ENCODE measurements at regions not wholly inside any gene's neighbourhood (a gene's known extent, or its start where the extent isn't known, plus 50 kb on each side); places are given as distances from the start of the nearest gene placed in this dataset.

- Histone ChIP-seq H3K4me1 (ENCODE audit: control insufficient read depth, insufficient read depth, low read depth, low read length) (no peaks in the 10 kb centered on the region), H4K91ac (ENCODE audit: low read length) (no peak overlapping the region), H3K23ac (ENCODE audit: low read length in 2 of 2) (no peak overlapping the region), H4K8ac (ENCODE audit: low read length) (no peak overlapping the region), H3K4me3 (ENCODE audit: insufficient read depth in 1 of 2, low read depth in 1 of 2, low read length in 2 of 2) (no peak overlapping the region), H2AFZ (ENCODE audit: low read depth, low read length) (no peak overlapping the region), H3K79me1 (replicated peaks; ENCODE audit: low read length, poor library complexity, severe bottlenecking) (no peaks in the 10 kb centered on the region), H2BK15ac (ENCODE audit: low read depth, poor library complexity, severe bottlenecking) (no peak overlapping the region), H3K4ac (ENCODE audit: low read depth in 1 of 2, low read length in 2 of 2) (no peak overlapping the region), H3K18ac (ENCODE audit: low read depth in 1 of 2, low read length in 2 of 2) (no peak overlapping the region), H3K9me3 (ENCODE audit: control insufficient read depth, low read length) (no peaks in the 10 kb centered on the region), H3K4me2 (ENCODE audit: low read length, poor library complexity, severe bottlenecking) (no peak overlapping the region), H3K27me3 (ENCODE audit: control insufficient read depth in 1 of 2, insufficient read depth in 1 of 2, low read length in 2 of 2) (peaks cover 4 to 92% of the 10 kb centered on the region in 2 experiments), H2BK12ac (ENCODE audit: low read length in 2 of 2) (no peak overlapping the region), H2BK120ac (ENCODE audit: low read depth, low read length) (no peak overlapping the region), H3K14ac (ENCODE audit: low read length in 2 of 2) (no peak overlapping the region), H2BK5ac (ENCODE audit: low read depth, low read length, poor library complexity, severe bottlenecking) (no peak overlapping the region), H3K36me3 (ENCODE audit: control insufficient read depth in 1 of 2, insufficient read depth in 2 of 2, low read depth in 1 of 2, low read length in 2 of 2) (no peaks in the 10 kb centered on the region), H2AK5ac (ENCODE audit: low read length, severe bottlenecking) (no peak overlapping the region), H3K9ac (ENCODE audit: low read length) (no peak overlapping the region), H3K27ac (ENCODE audit: low read length, poor library complexity, severe bottlenecking) (no peak overlapping the region)
- DNase-seq: no peak
- WGBS: 75% methylated on average over 8 of the region's 8 CpGs
Observed at GRCh38 chr17:74051348-74051747, 152.1 kb upstream of the RPL38 start.

GRCh38 chr17:74052993-74053711, 150.3 kb upstream of the RPL38 start:
- Histone ChIP-seq H3K4me3 (ENCODE audit: insufficient read depth in 1 of 2, low read depth in 1 of 2, low read length in 2 of 2) (no peak overlapping the region), H4K8ac (ENCODE audit: low read length) (no peak overlapping the region), H2AK5ac (ENCODE audit: low read length, severe bottlenecking) (no peak overlapping the region), H3K23ac (ENCODE audit: low read length in 2 of 2) (no peak overlapping the region), H3K9me3 (ENCODE audit: control insufficient read depth, low read length) (no peaks in the 10 kb centered on the region), H2BK12ac (ENCODE audit: low read length in 2 of 2) (no peak overlapping the region), H3K36me3 (ENCODE audit: control insufficient read depth in 1 of 2, insufficient read depth in 2 of 2, low read depth in 1 of 2, low read length in 2 of 2) (no peaks in the 10 kb centered on the region), H2BK15ac (ENCODE audit: low read depth, poor library complexity, severe bottlenecking) (no peak overlapping the region), H3K79me1 (replicated peaks; ENCODE audit: low read length, poor library complexity, severe bottlenecking) (no peaks in the 10 kb centered on the region), H3K27me3 (ENCODE audit: control insufficient read depth in 1 of 2, insufficient read depth in 1 of 2, low read length in 2 of 2) (peaks cover 4 to 100% of the 10 kb centered on the region in 2 experiments), H2BK120ac (ENCODE audit: low read depth, low read length) (no peak overlapping the region), H3K18ac (ENCODE audit: low read depth in 1 of 2, low read length in 2 of 2) (no peak overlapping the region), H3K27ac (ENCODE audit: low read length, poor library complexity, severe bottlenecking) (no peak overlapping the region), H3K14ac (ENCODE audit: low read length in 2 of 2) (no peak overlapping the region), H3K4me1 (ENCODE audit: control insufficient read depth, insufficient read depth, low read depth, low read length) (no peaks in the 10 kb centered on the region), H3K9ac (ENCODE audit: low read length) (no peak overlapping the region), H2AFZ (ENCODE audit: low read depth, low read length) (no peak overlapping the region), H4K91ac (ENCODE audit: low read length) (no peak overlapping the region), H3K4ac (ENCODE audit: low read depth in 1 of 2, low read length in 2 of 2) (no peak overlapping the region), H2BK5ac (ENCODE audit: low read depth, low read length, poor library complexity, severe bottlenecking) (no peak overlapping the region), H3K4me2 (ENCODE audit: low read length, poor library complexity, severe bottlenecking) (no peak overlapping the region)
- WGBS: 81% methylated on average over 21 of the region's 21 CpGs
- DNase-seq: no peak

GRCh38 chr17:74053712-74054078, 149.8 kb upstream of the RPL38 start:
- Histone ChIP-seq H3K9me3 (ENCODE audit: control insufficient read depth, low read length) (no peaks in the 10 kb centered on the region), H2BK120ac (ENCODE audit: low read depth, low read length) (no peak overlapping the region), H3K27me3 (ENCODE audit: control insufficient read depth in 1 of 2, insufficient read depth in 1 of 2, low read length in 2 of 2) (peaks cover 4 to 99% of the 10 kb centered on the region in 2 experiments), H2BK5ac (ENCODE audit: low read depth, low read length, poor library complexity, severe bottlenecking) (no peak overlapping the region), H3K79me1 (replicated peaks; ENCODE audit: low read length, poor library complexity, severe bottlenecking) (no peaks in the 10 kb centered on the region), H3K4ac (ENCODE audit: low read depth in 1 of 2, low read length in 2 of 2) (no peak overlapping the region), H3K4me3 (ENCODE audit: insufficient read depth in 1 of 2, low read depth in 1 of 2, low read length in 2 of 2) (no peak overlapping the region), H2AFZ (ENCODE audit: low read depth, low read length) (no peak overlapping the region), H2BK12ac (ENCODE audit: low read length in 2 of 2) (no peak overlapping the region), H3K36me3 (ENCODE audit: control insufficient read depth in 1 of 2, insufficient read depth in 2 of 2, low read depth in 1 of 2, low read length in 2 of 2) (no peaks in the 10 kb centered on the region), H3K4me1 (ENCODE audit: control insufficient read depth, insufficient read depth, low read depth, low read length) (no peaks in the 10 kb centered on the region), H3K14ac (ENCODE audit: low read length in 2 of 2) (no peak overlapping the region), H3K23ac (ENCODE audit: low read length in 2 of 2) (no peak overlapping the region), H3K18ac (ENCODE audit: low read depth in 1 of 2, low read length in 2 of 2) (no peak overlapping the region), H4K8ac (ENCODE audit: low read length) (no peak overlapping the region), H2BK15ac (ENCODE audit: low read depth, poor library complexity, severe bottlenecking) (no peak overlapping the region), H4K91ac (ENCODE audit: low read length) (no peak overlapping the region), H3K9ac (ENCODE audit: low read length) (no peak overlapping the region), H2AK5ac (ENCODE audit: low read length, severe bottlenecking) (no peak overlapping the region), H3K4me2 (ENCODE audit: low read length, poor library complexity, severe bottlenecking) (no peak overlapping the region), H3K27ac (ENCODE audit: low read length, poor library complexity, severe bottlenecking) (no peak overlapping the region)
- 66% methylated on average over 6 of the region's 8 CpGs for WGBS
- DNase-seq: no peak

- H3K79me1 ChIP-seq (replicated peaks; ENCODE audit: low read length, poor library complexity, severe bottlenecking): no peaks in the 10 kb centered on the region
- no peak overlapping the region for H3K4ac ChIP-seq (ENCODE audit: low read depth in 1 of 2, low read length in 2 of 2)
- no peak overlapping the region for H2AFZ ChIP-seq (ENCODE audit: low read depth, low read length)
- H2BK120ac ChIP-seq (ENCODE audit: low read depth, low read length): no peak overlapping the region
- H3K4me3 ChIP-seq (ENCODE audit: insufficient read depth in 1 of 2, low read depth in 1 of 2, low read length in 2 of 2): no peak overlapping the region
- no peak overlapping the region for H2BK12ac ChIP-seq (ENCODE audit: low read length in 2 of 2)
- H3K4me1 ChIP-seq (ENCODE audit: control insufficient read depth, insufficient read depth, low read depth, low read length): no peaks in the 10 kb centered on the region
- no peak overlapping the region for H2BK15ac ChIP-seq (ENCODE audit: low read depth, poor library complexity, severe bottlenecking)
- H2BK5ac ChIP-seq (ENCODE audit: low read depth, low read length, poor library complexity, severe bottlenecking): no peak overlapping the region
- no peaks in the 10 kb centered on the region for H3K36me3 ChIP-seq (ENCODE audit: control insufficient read depth in 1 of 2, insufficient read depth in 2 of 2, low read depth in 1 of 2, low read length in 2 of 2)
- no peak overlapping the region for H4K91ac ChIP-seq (ENCODE audit: low read length)
- no peak for DNase-seq
- H4K8ac ChIP-seq (ENCODE audit: low read length): no peak overlapping the region
- no peak overlapping the region for H3K4me2 ChIP-seq (ENCODE audit: low read length, poor library complexity, severe bottlenecking)
- no peak overlapping the region for H3K27ac ChIP-seq (ENCODE audit: low read length, poor library complexity, severe bottlenecking)
- peaks cover 4 to 97% of the 10 kb centered on the region in 2 experiments for H3K27me3 ChIP-seq (ENCODE audit: control insufficient read depth in 1 of 2, insufficient read depth in 1 of 2, low read length in 2 of 2)
- 73% methylated on average over 4 of the region's 4 CpGs for WGBS
- H3K9ac ChIP-seq (ENCODE audit: low read length): no peak overlapping the region
- H3K23ac ChIP-seq (ENCODE audit: low read length in 2 of 2): no peak overlapping the region
- no peak overlapping the region for H3K14ac ChIP-seq (ENCODE audit: low read length in 2 of 2)
- no peak overlapping the region for H3K18ac ChIP-seq (ENCODE audit: low read depth in 1 of 2, low read length in 2 of 2)
- no peak overlapping the region for H2AK5ac ChIP-seq (ENCODE audit: low read length, severe bottlenecking)
- H3K9me3 ChIP-seq (ENCODE audit: control insufficient read depth, low read length): no peaks in the 10 kb centered on the region
Observed at GRCh38 chr17:74054249-74054648, 149.2 kb upstream of the RPL38 start.

Data from mesenchymal stem cell (in vitro differentiated cells and primary cell).